GM21528 (cell line): ENCODE measurements at regions not wholly inside any gene's neighbourhood (a gene's known extent, or its start where the extent isn't known, plus 50 kb on each side); places are given as distances from the start of the nearest gene placed in this dataset.
"Not testable (repeated sequence)": the region's sequence is repeated elsewhere in the genome, so short reads cannot be mapped to it uniquely, and the experiment has no call there.

Experiments
- ATAC-seq: cut with Tn5 transposase; IDR thresholded peaks from one replicate; pipeline ENCODE4 v1.9.1; 2021; ENCODE audit warnings: mild to moderate bottlenecking, moderate library complexity; ENCODE audit not compliant: unreplicated experiment, low FRiP score

- no peak for ATAC-seq
These were observed 1650.9 kb downstream of the BRINP3 start for GRCh38 chr1:188826800-188827199.

DNA sequence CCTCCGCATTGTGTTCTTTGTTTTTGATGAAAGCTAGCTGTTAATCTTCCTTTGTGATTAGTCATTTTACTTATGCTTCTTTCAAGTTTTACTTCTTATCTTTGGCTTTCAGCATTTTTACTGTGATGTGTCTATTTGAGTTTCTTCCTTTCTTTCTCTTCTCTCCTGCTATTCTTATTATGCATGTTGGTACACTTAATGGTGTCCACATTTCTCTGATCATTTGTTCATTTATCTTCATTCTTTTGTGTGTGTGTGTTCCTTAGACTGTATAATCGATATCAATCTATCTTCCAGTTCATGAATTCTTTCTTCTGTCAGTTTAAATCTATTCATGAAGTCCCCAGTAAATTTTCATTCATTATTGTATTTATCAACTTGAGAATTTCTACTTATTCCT lies 1650.3 kb downstream of the BRINP3 start:
- no peak for ATAC-seq

DNA sequence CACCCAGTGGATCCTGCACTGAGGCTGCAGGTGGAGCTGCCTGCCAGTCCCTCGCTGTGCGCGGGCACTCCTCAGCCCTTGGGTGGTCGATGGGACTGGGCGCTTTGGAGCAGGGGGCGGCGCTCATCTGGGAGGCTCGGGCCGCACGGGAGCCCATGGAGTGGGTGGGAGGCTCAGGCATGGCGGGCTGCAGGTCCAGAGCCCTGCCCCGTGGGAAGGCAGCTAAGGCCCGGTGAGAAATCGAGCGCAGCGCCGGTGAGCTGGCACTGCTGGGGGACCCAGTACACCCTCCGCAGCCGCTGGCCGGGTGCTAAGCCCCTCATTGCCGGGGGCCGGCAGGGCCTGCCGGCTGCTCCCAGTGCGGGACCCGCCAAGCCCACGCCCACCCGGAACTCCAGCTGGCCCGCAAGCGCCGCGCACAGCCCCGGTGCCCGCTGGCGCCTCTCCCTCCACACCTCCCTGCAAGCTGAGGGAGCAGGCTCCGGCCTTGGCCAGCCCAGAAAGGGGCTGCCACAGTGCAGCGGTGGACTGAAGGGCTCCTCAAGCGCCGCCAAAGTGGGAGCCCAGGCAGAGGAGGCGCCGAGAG lies 1636.5 kb downstream of the BRINP3 start:
- ATAC-seq, result not testable (repeated sequence)

DNA sequence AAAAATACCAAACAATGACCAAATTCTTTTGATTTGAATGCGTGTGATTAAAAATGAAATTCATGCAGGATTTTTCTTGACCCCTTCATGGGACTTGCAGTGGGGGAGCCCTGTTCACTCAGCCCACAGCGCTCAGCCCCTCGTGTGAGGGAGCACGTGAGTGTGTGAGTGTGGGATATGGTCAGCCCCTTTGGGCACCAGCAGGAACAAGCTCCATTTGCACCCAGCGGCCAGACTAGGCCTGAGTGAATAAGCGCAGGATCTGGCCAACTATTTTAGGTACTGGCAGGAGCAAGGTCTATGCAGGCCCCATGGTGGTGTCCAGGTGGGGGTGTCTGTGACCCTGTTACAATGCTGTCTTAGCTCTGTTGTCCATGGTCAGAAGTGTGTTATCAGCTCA lies 1631.2 kb downstream of the BRINP3 start:
- ATAC-seq, result no peak

- no peak for ATAC-seq
These were observed 1620.1 kb downstream of the BRINP3 start for GRCh38 chr1:188857526-188858087.

DNA sequence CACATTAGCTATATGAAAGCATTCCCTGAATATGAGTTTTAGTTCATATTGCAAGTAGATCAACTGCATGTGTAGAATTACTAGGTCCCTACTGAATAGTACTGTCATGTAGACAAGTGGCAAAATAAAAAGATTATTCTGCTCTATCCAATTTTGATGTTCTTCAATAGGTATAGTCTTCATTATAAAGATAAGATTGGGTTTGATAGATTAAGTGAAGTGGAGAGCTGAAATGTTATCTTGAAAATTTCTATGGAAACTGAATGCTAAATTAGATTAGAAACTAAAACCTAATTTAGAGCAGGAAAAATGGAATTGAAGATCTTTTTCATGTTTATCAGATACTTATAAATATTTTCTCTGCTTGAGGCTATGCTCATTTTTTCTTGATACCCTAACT lies 1610.0 kb downstream of the BRINP3 start:
- no peak for ATAC-seq

GRCh38 chr1:188871164-188871563 lies 1606.5 kb downstream of the BRINP3 start:
- no peak for ATAC-seq

GRCh38 chr1:188872376-188872775 lies 1605.3 kb downstream of the BRINP3 start:
- ATAC-seq, result no peak

GRCh38 chr1:188877668-188878067 lies 1600.0 kb downstream of the BRINP3 start:
- ATAC-seq, result no peak

GRCh38 chr1:188888386-188888785 lies 1589.3 kb downstream of the BRINP3 start:
- no peak for ATAC-seq

DNA sequence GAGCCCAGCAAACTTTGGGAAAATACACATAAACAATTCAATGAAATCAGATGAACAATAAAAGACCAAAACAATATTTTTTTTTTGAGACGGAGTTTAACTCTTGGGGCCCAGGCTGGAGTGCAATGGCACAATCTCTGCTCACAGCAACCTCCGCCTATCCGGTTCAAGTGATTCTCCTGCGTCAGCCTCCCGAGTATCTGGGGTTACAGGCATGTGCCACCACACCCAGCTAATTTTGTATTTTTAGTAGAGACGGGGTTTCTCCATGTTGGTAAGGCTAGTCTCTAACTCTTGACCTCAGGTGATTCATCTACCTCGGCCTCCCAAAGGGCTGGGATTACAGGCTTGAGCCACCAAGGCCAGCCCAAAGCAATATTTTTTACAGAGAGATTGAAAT lies 1588.5 kb downstream of the BRINP3 start:
- ATAC-seq, result no peak

- no peak for ATAC-seq
These were observed 1585.7 kb downstream of the BRINP3 start for GRCh38 chr1:188891958-188892357.

- no peak for ATAC-seq
These were observed 1582.1 kb downstream of the BRINP3 start for GRCh38 chr1:188895611-188896010.

DNA sequence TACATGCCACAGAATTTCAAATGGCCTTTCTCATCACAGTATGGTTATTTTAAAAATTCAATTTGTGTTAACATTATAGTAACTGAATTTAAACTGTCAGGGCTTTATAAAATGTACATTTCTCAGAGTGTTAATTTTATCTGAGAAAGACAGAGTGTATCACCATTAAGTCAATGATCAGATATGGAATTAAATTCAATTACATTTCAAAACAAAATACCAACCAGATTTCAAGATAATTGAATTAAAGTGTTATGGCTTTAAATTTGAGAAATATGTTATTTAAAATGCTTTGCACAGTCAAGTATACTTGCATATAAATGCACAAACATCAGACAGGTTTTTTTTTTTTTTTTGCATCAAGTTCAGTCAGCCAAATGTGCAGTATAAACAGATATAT lies 1574.4 kb downstream of the BRINP3 start:
- no peak for ATAC-seq

DNA sequence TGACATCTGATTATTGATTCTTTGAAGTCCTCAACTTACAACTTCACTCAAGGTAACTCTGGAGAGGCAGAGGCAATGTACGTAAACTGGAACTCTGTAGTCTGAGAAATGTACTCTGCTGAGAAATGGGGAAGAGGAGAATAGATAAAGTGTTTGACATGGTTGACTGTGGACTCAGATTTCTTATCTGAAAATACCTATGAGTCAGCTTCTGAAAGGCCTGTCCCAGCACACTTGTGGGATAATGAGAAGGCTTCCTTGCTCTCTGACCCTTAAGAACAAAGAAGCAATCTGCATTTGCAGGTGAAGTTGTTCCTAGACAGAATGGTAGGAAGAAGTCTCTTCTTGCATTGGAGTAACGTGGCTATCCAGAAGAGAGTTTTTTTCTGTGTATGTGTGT lies 1573.5 kb downstream of the BRINP3 start:
- ATAC-seq, result no peak

DNA sequence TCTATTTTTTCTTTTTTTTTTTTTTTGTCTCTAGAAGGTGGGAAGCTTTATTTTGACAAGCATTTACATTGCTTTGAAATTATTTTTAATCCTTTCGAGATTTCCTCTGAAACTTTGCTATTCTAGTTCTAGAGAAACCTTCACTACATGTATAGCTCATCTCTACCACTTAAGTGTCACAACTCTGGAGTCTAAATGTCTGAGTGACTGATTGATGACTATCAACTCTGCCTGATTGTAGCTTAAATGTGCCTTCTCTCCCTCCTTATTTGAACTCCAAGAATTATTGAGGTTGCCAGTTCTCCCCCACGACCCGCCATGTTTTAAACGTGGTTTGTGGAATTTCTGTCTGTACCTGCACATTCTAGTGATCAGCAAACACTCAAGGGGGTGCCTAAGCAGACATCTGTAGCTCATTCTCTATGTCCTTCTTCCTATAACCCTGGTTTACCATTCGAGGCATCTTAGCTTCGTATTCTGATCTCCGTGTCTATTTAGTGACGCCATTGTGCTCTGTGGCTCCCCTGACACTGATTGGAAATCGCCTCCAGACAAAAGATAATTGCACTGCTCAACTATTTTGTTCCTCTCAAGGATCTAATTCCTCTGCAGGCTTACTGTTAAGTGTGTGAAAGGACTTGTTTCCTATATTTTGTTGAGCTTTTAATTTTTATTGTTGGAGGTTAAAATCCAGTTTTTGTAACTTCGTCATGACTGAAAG lies 1570.6 kb downstream of the BRINP3 start:
- no peak for ATAC-seq

- ATAC-seq, result no peak
These were observed 1547.3 kb downstream of the BRINP3 start for GRCh38 chr1:188930382-188930781.

DNA sequence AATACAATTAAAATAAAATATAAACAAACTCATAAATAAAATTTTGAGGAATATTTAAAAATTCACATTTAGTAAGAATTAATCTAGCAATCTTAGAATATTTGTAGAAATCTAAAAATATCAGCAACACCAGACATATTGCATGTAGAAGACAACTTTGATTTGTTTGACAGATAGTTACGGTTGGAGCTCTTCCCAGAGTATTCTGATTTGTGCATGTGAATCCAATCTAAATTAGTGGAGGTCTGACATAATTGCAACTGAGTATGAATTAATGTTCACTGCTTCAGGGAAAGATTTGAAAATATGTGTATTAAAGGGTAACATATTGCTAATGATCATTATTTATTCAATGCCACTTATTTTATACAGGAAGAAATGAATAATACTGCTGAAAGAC lies 1546.2 kb downstream of the BRINP3 start:
- no peak for ATAC-seq

- no peak for ATAC-seq
These were observed 1539.6 kb downstream of the BRINP3 start for GRCh38 chr1:188937965-188938551.

GRCh38 chr1:188941986-188942385 lies 1535.7 kb downstream of the BRINP3 start:
- no peak for ATAC-seq

DNA sequence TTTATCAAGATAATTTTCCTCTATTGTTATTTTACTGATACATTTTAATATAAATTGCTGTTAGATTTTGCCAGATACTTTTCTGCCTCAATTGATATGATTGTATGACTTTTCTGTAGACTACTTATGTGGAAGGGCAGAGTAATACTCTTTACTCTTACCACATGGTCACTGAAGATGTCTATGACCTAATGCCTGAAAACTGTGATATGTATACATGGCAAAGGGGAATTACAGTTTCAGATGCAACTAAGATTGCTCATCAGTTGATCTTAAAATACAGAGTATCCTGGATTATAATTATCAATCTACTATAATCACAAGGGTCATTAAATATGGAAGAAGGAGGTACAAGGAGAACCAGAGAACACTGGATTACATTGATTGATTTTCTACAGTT lies 1528.0 kb downstream of the BRINP3 start:
- no peak for ATAC-seq
